Adipocyte (in vitro differentiated cells): ENCODE measurements at regions not wholly inside any gene's neighbourhood (a gene's known extent, or its start where the extent isn't known, plus 50 kb on each side); places are given as distances from the start of the nearest gene placed in this dataset.
A peak's percentile ranks its signal among the peaks of the same experiment; 100 is the strongest.
"Not testable (repeated sequence)": the region's sequence is repeated elsewhere in the genome, so short reads cannot be mapped to it uniquely, and the experiment has no call there.

Experiments
- DNase-seq: peaks from one replicate; pipeline ENCODE4 v3.0.0-alpha.2; 2015; ENCODE audit warnings: low read depth
- H3K27me3 ChIP-seq: replicated peaks from 2 replicates; pipeline ENCODE4 v1.7.0; 2013; ENCODE audit warnings: mild to moderate bottlenecking, low read length, moderate library complexity; ENCODE audit not compliant: control insufficient read depth, insufficient read depth
- H3K36me3 ChIP-seq: 2 replicates; pipeline ENCODE4 v1.7.0; 2013; ENCODE audit warnings: low read length, mild to moderate bottlenecking, moderate library complexity; ENCODE audit not compliant: control insufficient read depth, insufficient read depth, severe bottlenecking
- H3K4me1 ChIP-seq: 2 replicates; pipeline ENCODE4 v1.7.0; 2013; ENCODE audit warnings: mild to moderate bottlenecking, low read length, moderate library complexity; ENCODE audit not compliant: control insufficient read depth, insufficient read depth
- H3K4me3 ChIP-seq: 2 replicates; pipeline ENCODE4 v1.7.0; 2013; ENCODE audit warnings: mild to moderate bottlenecking, low read length, moderate library complexity
- H3K9ac ChIP-seq: 2 replicates; pipeline ENCODE4 v1.7.0; 2013; ENCODE audit warnings: mild to moderate bottlenecking, low read length, moderate library complexity
- H3K9me3 ChIP-seq: 2 replicates; pipeline ENCODE4 v1.7.0; 2013; ENCODE audit warnings: mild to moderate bottlenecking, low read length, moderate library complexity; ENCODE audit not compliant: control insufficient read depth

GRCh38 chr2:205865056-205865455 lies 182.8 kb downstream of the NRP2 start:
- no peaks in the 10 kb centered on the region for H3K36me3 ChIP-seq
- peaks cover 2% of the 10 kb centered on the region for H3K4me1 ChIP-seq
- H3K27me3 ChIP-seq = peaks cover 19% of the 10 kb centered on the region
- H3K9me3 ChIP-seq = no peaks in the 10 kb centered on the region
- H3K4me3 ChIP-seq = no peak overlapping the region
- H3K9ac ChIP-seq = no peak overlapping the region
- DNase-seq = no peak

GRCh38 chr2:205864491-205864890 lies 182.2 kb downstream of the NRP2 start:
- Histone ChIP-seq H3K4me1 (peaks cover 3% of the 10 kb centered on the region), H3K4me3 (no peak overlapping the region), H3K9ac (no peak overlapping the region), H3K36me3 (no peaks in the 10 kb centered on the region), H3K9me3 (no peaks in the 10 kb centered on the region), H3K27me3 (peaks cover 23% of the 10 kb centered on the region)
- no peak for DNase-seq

- Histone ChIP-seq H3K27me3 (peaks cover 23% of the 10 kb centered on the region), H3K4me1 (peaks cover 16% of the 10 kb centered on the region)
- H3K4me3 ChIP-seq, DNase-seq, H3K36me3 ChIP-seq, H3K9me3 ChIP-seq, H3K9ac ChIP-seq: not testable (repeated sequence)
These were observed 180.5 kb downstream of the NRP2 start for GRCh38 chr2:205862761-205863160.

- H3K9me3 ChIP-seq = no peaks in the 10 kb centered on the region
These were observed 178.6 kb downstream of the NRP2 start for GRCh38 chr2:205860885-205861284.

GRCh38 chr2:205860181-205860580 lies 177.9 kb downstream of the NRP2 start:
- H3K9me3 ChIP-seq = no peaks in the 10 kb centered on the region
- H3K9ac ChIP-seq = no peak overlapping the region
- DNase-seq = no peak
- peaks cover 23% of the 10 kb centered on the region for H3K27me3 ChIP-seq
- no peaks in the 10 kb centered on the region for H3K36me3 ChIP-seq
- H3K4me1 ChIP-seq = peaks cover 16% of the 10 kb centered on the region
- no peak overlapping the region for H3K4me3 ChIP-seq

More at GRCh38 chr2:205860885-205861284, 178.6 kb downstream of the NRP2 start:
- Histone ChIP-seq H3K27me3 (peaks cover 23% of the 10 kb centered on the region), H3K36me3 (no peaks in the 10 kb centered on the region), H3K9ac (no peak overlapping the region), H3K4me1 (peaks cover 16% of the 10 kb centered on the region), H3K4me3 (no peak overlapping the region)
- DNase-seq = no peak

- H3K27me3 ChIP-seq = peaks cover 23% of the 10 kb centered on the region
- H3K9ac ChIP-seq = no peak overlapping the region
- peaks cover 16% of the 10 kb centered on the region for H3K4me1 ChIP-seq
- H3K9me3 ChIP-seq = peaks cover 1% of the 10 kb centered on the region
- H3K4me3 ChIP-seq = peak overlapping the region; percentile 49
- no peaks in the 10 kb centered on the region for H3K36me3 ChIP-seq
- DNase-seq = peak; percentile 55
These were observed 176.7 kb downstream of the NRP2 start for GRCh38 chr2:205858881-205859441.

GRCh38 chr2:205858275-205858674 lies 176.0 kb downstream of the NRP2 start:
- H3K4me3 ChIP-seq = no peak overlapping the region

GRCh38 chr2:205857520-205858237 lies 175.4 kb downstream of the NRP2 start:
- Histone ChIP-seq H3K4me1 (peaks cover 22% of the 10 kb centered on the region), H3K36me3 (no peaks in the 10 kb centered on the region), H3K4me3 (no peak overlapping the region), H3K9ac (no peak overlapping the region), H3K9me3 (peaks cover 7% of the 10 kb centered on the region), H3K27me3 (peaks cover 23% of the 10 kb centered on the region)
- DNase-seq = no peak

More at GRCh38 chr2:205858275-205858674, 176.0 kb downstream of the NRP2 start:
- Histone ChIP-seq H3K4me1 (peaks cover 16% of the 10 kb centered on the region), H3K27me3 (peaks cover 23% of the 10 kb centered on the region), H3K9me3 (peaks cover 7% of the 10 kb centered on the region), H3K9ac (no peak overlapping the region), H3K36me3 (no peaks in the 10 kb centered on the region)
- no peak for DNase-seq

- Histone ChIP-seq H3K9ac (no peak overlapping the region), H3K9me3 (peaks cover 7% of the 10 kb centered on the region), H3K4me1 (peaks cover 23% of the 10 kb centered on the region), H3K36me3 (no peaks in the 10 kb centered on the region), H3K27me3 (peaks cover 6% of the 10 kb centered on the region), H3K4me3 (no peak overlapping the region)
- no peak for DNase-seq
These were observed 170.2 kb downstream of the NRP2 start for GRCh38 chr2:205852457-205852856.

- H3K27me3 ChIP-seq = peaks cover 6% of the 10 kb centered on the region
- peaks cover 23% of the 10 kb centered on the region for H3K4me1 ChIP-seq
- no peak for DNase-seq
- H3K4me3 ChIP-seq = no peak overlapping the region
- H3K9ac ChIP-seq = no peak overlapping the region
- H3K36me3 ChIP-seq = no peaks in the 10 kb centered on the region
- H3K9me3 ChIP-seq = peaks cover 7% of the 10 kb centered on the region
These were observed 168.3 kb downstream of the NRP2 start for GRCh38 chr2:205850611-205851010.

GRCh38 chr2:205850132-205850531 lies 167.8 kb downstream of the NRP2 start:
- Histone ChIP-seq H3K9ac (no peak overlapping the region), H3K9me3 (peaks cover 7% of the 10 kb centered on the region), H3K4me1 (peaks cover 23% of the 10 kb centered on the region), H3K4me3 (no peak overlapping the region), H3K27me3 (peaks cover 6% of the 10 kb centered on the region), H3K36me3 (no peaks in the 10 kb centered on the region)
- no peak for DNase-seq
